GM21737 (cell line): ENCODE measurements at regions not wholly inside any gene's neighbourhood (a gene's known extent, or its start where the extent isn't known, plus 50 kb on each side); places are given as distances from the start of the nearest gene placed in this dataset.

Experiments used
- ATAC-seq: cut with Tn5 transposase; IDR thresholded peaks from one replicate; pipeline ENCODE4 v1.9.1; 2021; ENCODE audit warnings: mild to moderate bottlenecking, moderate library complexity; ENCODE audit not compliant: unreplicated experiment

- no peak for ATAC-seq
Observed at GRCh38 chr10:75294866-75295701, 59.3 kb upstream of the COMTD1 start.

- ATAC-seq = no peak
Observed at GRCh38 chr10:75294518-75294865, 58.7 kb upstream of the COMTD1 start.

GRCh38 chr10:75294031-75294437 is 58.3 kb upstream of the COMTD1 start:
- ATAC-seq = no peak

GRCh38 chr10:75293446-75293820 is 57.7 kb upstream of the COMTD1 start:
- ATAC-seq = no peak

GRCh38 chr10:75292794-75293445 is 57.2 kb upstream of the COMTD1 start:
- ATAC-seq = no peak

- ATAC-seq = no peak
Observed at GRCh38 chr10:75291805-75292204, 56.0 kb upstream of the COMTD1 start.

- no peak for ATAC-seq
Observed at GRCh38 chr10:75288140-75288711, 52.5 kb upstream of the COMTD1 start.

GRCh38 chr10:75287697-75288096 is 51.9 kb upstream of the COMTD1 start:
- ATAC-seq = no peak

- no peak for ATAC-seq
Observed at GRCh38 chr10:75286901-75287300, 51.1 kb upstream of the COMTD1 start.
